ENCODE measurements at regions not wholly inside any gene's neighbourhood (a gene's known extent, or its start where the extent isn't known, plus 50 kb on each side); places are given as distances from the start of the nearest gene placed in this dataset.

- TF ChIP-seq CTCF (IDR thresholded peaks at IDR 0.05) (no peak), POLR2A (IDR thresholded peaks at IDR 0.05) (no peak)
Measured at GRCh38 chr1:87785386-87785785, 456.7 kb downstream of the LMO4 start.
